Panc1 (cell line): ENCODE measurements at regions not wholly inside any gene's neighbourhood (a gene's known extent, or its start where the extent isn't known, plus 50 kb on each side); places are given as distances from the start of the nearest gene placed in this dataset.

Experiments used
- ATAC-seq: fragments of 200-7000 bp; cut with Tn5 transposase; 2 replicates; pipeline ENCODE4 v1.9.1; 2020; ENCODE audit warnings: mild to moderate bottlenecking, moderate library complexity
- BruUV-seq: library from RNA; stranded (reverse); fragments of 400-500 nt; replicated peaks from 2 replicates; lab custom pipeline; 2021; lab: Mats Ljungman, UMichigan
- CTCF ChIA-PET: fragments of 300-600 bp; sonication (Branson Sonifier 250); formaldehyde crosslinking; loops from one replicate; lab custom pipeline; 2022; ENCODE audit warnings: antibody characterized with exemption; lab: Charles Lee
- POLR2A ChIA-PET: fragments of 300-600 bp; sonication (Branson Sonifier 250); formaldehyde crosslinking; loops from one replicate; lab custom pipeline; 2022; ENCODE audit warnings: antibody characterized with exemption; lab: Charles Lee
- DNase-seq: peaks from one replicate; pipeline ENCODE4 v3.0.0-alpha.2; 2010; ENCODE audit warnings: low read depth, low spot score
- H3K27ac ChIP-seq: 2 replicates; pipeline ENCODE4 v1.5.1; 2011; ENCODE audit warnings: mild to moderate bottlenecking, low read length, inconsistent platforms
- H3K27me3 ChIP-seq: fragments of 200-500 bp; sonication (Bioruptor generic); 2 replicates; pipeline ENCODE4 v1.6.0; 2014; ENCODE audit warnings: low read length, inconsistent platforms; ENCODE audit not compliant: control insufficient read depth, insufficient read depth
- H3K36me3 ChIP-seq: fragments of 200-500 bp; sonication (Bioruptor generic); 2 replicates; pipeline ENCODE4 v1.5.1; 2014; ENCODE audit warnings: inconsistent platforms, mild to moderate bottlenecking, low read length, moderate library complexity; ENCODE audit not compliant: control insufficient read depth, insufficient read depth
- H3K4me1 ChIP-seq: 2 replicates; pipeline ENCODE4 v1.5.1; 2011; ENCODE audit warnings: inconsistent platforms, mild to moderate bottlenecking, low read length, moderate library complexity; ENCODE audit not compliant: control insufficient read depth, insufficient read depth
- H3K4me3 ChIP-seq, 2 experiments: 2 replicates each; pipeline ENCODE4 v1.5.1; 2011 to 2012; ENCODE audit warnings: low read depth in 2 of 2, low read length in 2 of 2, mild to moderate bottlenecking in 2 of 2, inconsistent platforms in 1 of 2, moderate library complexity in 1 of 2
- H3K9me3 ChIP-seq: fragments of 200-500 bp; sonication (Bioruptor generic); 2 replicates; pipeline ENCODE4 v1.5.1; 2014; ENCODE audit warnings: low read depth, mild to moderate bottlenecking, inconsistent platforms, low read length, moderate library complexity; ENCODE audit not compliant: control insufficient read depth, insufficient read depth
- CTCF ChIP-seq: fragments of 450-650 bp; IDR thresholded peaks from 2 replicates; pipeline ENCODE4 v1.5.1; 2017; ENCODE audit warnings: mild to moderate bottlenecking
- POLR2AphosphoS5 ChIP-seq: IDR thresholded peaks from 2 replicates; pipeline ENCODE4 v1.6.1; 2012; ENCODE audit warnings: mild to moderate bottlenecking, low read depth, low read length, moderate library complexity
- REST ChIP-seq, 2 experiments: IDR thresholded peaks; 2 replicates each; pipeline ENCODE4 v1.6.1; 2011 to 2012; ENCODE audit warnings: low read depth in 2 of 2, control low read depth in 1 of 2, low read length in 1 of 2, mild to moderate bottlenecking in 1 of 2, moderate library complexity in 1 of 2; ENCODE audit not compliant: insufficient read depth in 1 of 2
- SIN3A ChIP-seq: IDR thresholded peaks from 2 replicates; pipeline ENCODE4 v1.6.1; 2012; ENCODE audit warnings: low read depth, mild to moderate bottlenecking, low read length, moderate library complexity, borderline replicate concordance; ENCODE audit not compliant: insufficient read depth
- TCF7L2 ChIP-seq: IDR thresholded peaks from 2 replicates; pipeline ENCODE4 v1.6.1; 2011; ENCODE audit warnings: mild to moderate bottlenecking, low read depth, low read length, inconsistent platforms
- in situ Hi-C: cut with HindIII; loops from 2 replicates; pipeline ENCODE4 v1.10.0; 2016; ENCODE audit warnings: low sequenced_read_pairs, low pct_unique_long_range_greater_than_20kb
- intact Hi-C: fragments of 100-400 bp; cut with micrococcal nuclease; formaldehyde crosslinking; loops from one replicate; pipeline ENCODE4 v1.10.0; 2022; ENCODE audit not compliant: unreplicated experiment

- POLR2A ChIA-PET = no interaction called here
- TF ChIP-seq TCF7L2 (no peak), POLR2AphosphoS5 (no peak), CTCF (no peak), REST (IDR thresholded peaks at IDR 0.05; ENCODE audit: insufficient read depth in 1 of 2, low read depth in 2 of 2, low read length in 1 of 2) (no peak), SIN3A (no peak)
- intact Hi-C loops (no loop called here), in situ Hi-C loops (no loop called here)
- Histone ChIP-seq H3K27me3 (no peaks in the 10 kb centered on the region), H3K36me3 (no peaks in the 10 kb centered on the region), H3K9me3 (no peaks in the 10 kb centered on the region), H3K4me1 (no peaks in the 10 kb centered on the region), H3K27ac (no peak overlapping the region), H3K4me3 (no peak overlapping the region)
- no TSS peak for BruUV-seq
- DNase-seq (no peak), ATAC-seq (no peak)
- CTCF ChIA-PET = no interaction called here
These were observed 878.0 kb upstream of the KCND2 start for GRCh38 chr7:119395024-119395423.

DNA sequence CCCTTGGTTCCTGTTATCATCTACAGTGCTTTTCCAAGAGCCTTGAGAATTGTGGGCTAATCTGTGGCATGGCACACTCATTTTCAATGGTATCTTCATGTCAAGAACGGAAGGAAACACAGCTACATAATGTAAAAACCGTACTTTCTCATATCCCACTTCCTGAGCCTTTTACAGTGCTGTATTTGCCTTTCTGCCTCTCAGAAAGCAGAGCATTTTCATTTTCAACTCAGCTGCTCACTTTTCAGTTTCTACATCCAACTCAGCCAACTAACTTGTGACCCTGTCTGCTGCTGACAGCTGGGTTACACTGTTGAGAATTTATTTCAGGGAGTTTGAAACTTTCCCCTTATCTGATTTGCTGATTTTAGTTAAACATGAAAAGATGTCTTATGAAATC, 875.8 kb upstream of the KCND2 start:
- no peaks in the 10 kb centered on the region for H3K9me3 ChIP-seq
- BruUV-seq = no TSS peak
- no peaks in the 10 kb centered on the region for H3K27me3 ChIP-seq
- intact Hi-C loops (no loop called here), in situ Hi-C loops (no loop called here)
- no peaks in the 10 kb centered on the region for H3K4me1 ChIP-seq
- H3K4me3 ChIP-seq = no peak overlapping the region
- CTCF ChIA-PET = no interaction called here
- no peak for DNase-seq
- POLR2A ChIA-PET = no interaction called here
- TF ChIP-seq SIN3A (no peak), POLR2AphosphoS5 (no peak), CTCF (no peak), TCF7L2 (no peak), REST (IDR thresholded peaks at IDR 0.05; ENCODE audit: insufficient read depth in 1 of 2, low read depth in 2 of 2, low read length in 1 of 2) (no peak)
- H3K36me3 ChIP-seq = no peaks in the 10 kb centered on the region
- no peak for ATAC-seq
- H3K27ac ChIP-seq = no peak overlapping the region
